CD8-positive, alpha-beta memory T cell (primary cell): ENCODE measurements at regions not wholly inside any gene's neighbourhood (a gene's known extent, or its start where the extent isn't known, plus 50 kb on each side); places are given as distances from the start of the nearest gene placed in this dataset.
A peak's percentile ranks its signal among the peaks of the same experiment; 100 is the strongest.

Experiments used
- CTCF ChIA-PET: fragments of 350-600 bp; sonication (Branson Sonifier 250); formaldehyde crosslinking; loops from one replicate; lab custom pipeline; 2021; ENCODE audit warnings: antibody characterized with exemption; lab: Charles Lee
- POLR2A ChIA-PET: fragments of 350-600 bp; sonication (Branson Sonifier 250); formaldehyde crosslinking; loops from one replicate; lab custom pipeline; 2021; ENCODE audit warnings: antibody characterized with exemption; lab: Charles Lee
- DNase-seq, 5 donors: peaks; one replicate each; pipeline versions ENCODE4 v3.0.0 to v3.0.0-alpha.2; 2020 to 2022; ENCODE audit warnings: mixed read lengths in 1 of 5
- H3K27ac ChIP-seq: one replicate; pipeline ENCODE4 v1.7.0; 2013; ENCODE audit warnings: low read depth, mild to moderate bottlenecking, low read length, moderate library complexity
- H3K27me3 ChIP-seq: 2 replicates; pipeline ENCODE4 v1.7.0; 2013; ENCODE audit warnings: low read length, mild to moderate bottlenecking; ENCODE audit not compliant: insufficient read depth, poor library complexity, severe bottlenecking
- H3K36me3 ChIP-seq: 2 replicates; pipeline ENCODE4 v1.7.0; 2013; ENCODE audit warnings: mild to moderate bottlenecking, low read length, moderate library complexity; ENCODE audit not compliant: insufficient read depth
- H3K4me1 ChIP-seq: 2 replicates; pipeline ENCODE4 v1.7.0; 2013; ENCODE audit warnings: mild to moderate bottlenecking, low read length, moderate library complexity; ENCODE audit not compliant: insufficient read depth
- H3K4me3 ChIP-seq: 2 replicates; pipeline ENCODE4 v1.7.0; 2013; ENCODE audit warnings: mild to moderate bottlenecking, low read length
- H3K9me3 ChIP-seq: 2 replicates; pipeline ENCODE4 v1.7.0; 2013; ENCODE audit warnings: mild to moderate bottlenecking, low read length
- H3K27ac Mint-ChIP-seq, 8 donors: one replicate each; pipeline ENCODE4 v1.8.0; 2020 to 2021; ENCODE audit warnings: mixed read lengths in 8 of 8, mild to moderate bottlenecking in 6 of 8, inconsistent platforms in 3 of 8, moderate library complexity in 3 of 8
- H3K27me3 Mint-ChIP-seq, 2 donors: one replicate each; pipeline ENCODE4 v1.8.0; 2020 to 2021; ENCODE audit warnings: mixed read lengths in 2 of 2, mild to moderate bottlenecking in 1 of 2, moderate library complexity in 1 of 2
- H3K36me3 Mint-ChIP-seq, 3 donors: one replicate each; pipeline ENCODE4 v1.8.0; 2020 to 2021; ENCODE audit warnings: mixed read lengths in 3 of 3, inconsistent platforms in 1 of 3, mild to moderate bottlenecking in 1 of 3
- H3K4me1 Mint-ChIP-seq, 3 donors: one replicate each; pipeline ENCODE4 v1.8.0; 2020 to 2021; ENCODE audit warnings: mixed read lengths in 3 of 3, inconsistent platforms in 1 of 3, mild to moderate bottlenecking in 1 of 3
- H3K4me3 Mint-ChIP-seq, 7 donors: one replicate each; pipeline ENCODE4 v1.8.0; 2020 to 2021; ENCODE audit warnings: mixed read lengths in 7 of 7, mild to moderate bottlenecking in 6 of 7, moderate library complexity in 4 of 7, inconsistent platforms in 2 of 7
- H3K9me3 Mint-ChIP-seq, 5 donors: one replicate each; pipeline ENCODE4 v1.8.0; 2020 to 2022; ENCODE audit warnings: mixed read lengths in 5 of 5, mild to moderate bottlenecking in 3 of 5, moderate library complexity in 2 of 5, inconsistent platforms in 1 of 5

DNA sequence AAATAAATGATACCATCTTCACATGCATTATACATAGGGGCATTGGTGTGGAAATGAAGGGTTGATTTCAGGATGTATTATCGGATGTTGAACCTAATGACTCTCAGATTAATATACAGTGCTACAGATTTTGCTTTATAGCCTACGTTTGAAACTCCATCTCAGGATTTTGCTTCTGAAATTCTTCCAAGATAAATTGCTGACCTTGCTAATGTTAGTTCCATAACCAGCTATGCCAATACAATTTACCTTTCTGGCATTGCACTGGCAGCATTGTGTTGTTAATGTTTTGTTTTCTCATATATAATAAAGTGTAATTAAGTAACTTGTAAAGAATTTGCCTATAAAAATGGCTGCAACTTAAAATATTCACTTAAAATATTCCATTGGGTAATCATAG, 350.1 kb downstream of the CHRM3 start:
- Histone ChIP-seq H3K4me1 (peaks cover 6% of the 10 kb centered on the region), H3K27me3 (no peaks in the 10 kb centered on the region), H3K9me3 (no peaks in the 10 kb centered on the region), H3K4me3 (no peak overlapping the region), H3K27ac (no peak overlapping the region), H3K36me3 (no peaks in the 10 kb centered on the region)
- Mint-ChIP-seq H3K36me3 (peaks cover 0 to 18% (median 2%) of the 10 kb centered on the region in 3 donors), H3K4me3 (no peak overlapping the region), H3K27ac (no peak overlapping the region), H3K9me3 (peaks cover 0 to 4% (median 4%) of the 10 kb centered on the region in 5 donors), H3K4me1 (peaks cover 5 to 12% (median 11%) of the 10 kb centered on the region in 3 donors), H3K27me3 (peaks cover 0 to 3% of the 10 kb centered on the region in 2 donors)
- ChIA-PET POLR2A (no interaction called here), CTCF (no interaction called here)
- DNase-seq = no peak

DNA sequence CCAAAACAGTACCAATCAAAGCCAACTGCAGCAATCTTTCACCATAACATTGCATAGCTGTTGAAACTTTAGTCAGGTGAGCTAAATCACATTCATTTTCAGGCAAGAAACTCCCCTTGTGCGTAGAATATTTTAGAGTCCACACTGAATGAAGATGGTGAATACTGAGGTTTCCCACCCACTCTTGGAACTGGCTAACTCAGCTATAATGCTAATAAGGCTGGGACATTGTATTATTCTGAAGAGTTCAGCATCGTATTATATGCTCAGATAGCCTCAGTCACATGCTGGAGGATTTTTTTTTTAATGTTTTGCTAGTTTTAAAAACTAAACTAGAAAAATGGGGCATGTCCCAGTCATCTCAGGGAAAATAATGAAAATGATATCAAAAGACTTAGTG, 352.3 kb upstream of the FMN2 start:
- H3K36me3 ChIP-seq = no peaks in the 10 kb centered on the region
- no peaks in the 10 kb centered on the region for H3K27me3 ChIP-seq
- Mint-ChIP-seq H3K9me3 (peaks cover 0 to 4% (median 4%) of the 10 kb centered on the region in 5 donors), H3K4me1 (peaks cover 5 to 12% (median 11%) of the 10 kb centered on the region in 3 donors), H3K27me3 (peaks cover 0 to 3% of the 10 kb centered on the region in 2 donors), H3K36me3 (peaks cover 0 to 22% (median 4%) of the 10 kb centered on the region in 3 donors), H3K27ac (no peak overlapping the region), H3K4me3 (no peak overlapping the region)
- H3K4me1 ChIP-seq = peaks cover 6% of the 10 kb centered on the region
- ChIA-PET POLR2A (no interaction called here), CTCF (no interaction called here)
- no peaks in the 10 kb centered on the region for H3K9me3 ChIP-seq
- H3K4me3 ChIP-seq = no peak overlapping the region
- no peak overlapping the region for H3K27ac ChIP-seq
- no peak for DNase-seq

DNA sequence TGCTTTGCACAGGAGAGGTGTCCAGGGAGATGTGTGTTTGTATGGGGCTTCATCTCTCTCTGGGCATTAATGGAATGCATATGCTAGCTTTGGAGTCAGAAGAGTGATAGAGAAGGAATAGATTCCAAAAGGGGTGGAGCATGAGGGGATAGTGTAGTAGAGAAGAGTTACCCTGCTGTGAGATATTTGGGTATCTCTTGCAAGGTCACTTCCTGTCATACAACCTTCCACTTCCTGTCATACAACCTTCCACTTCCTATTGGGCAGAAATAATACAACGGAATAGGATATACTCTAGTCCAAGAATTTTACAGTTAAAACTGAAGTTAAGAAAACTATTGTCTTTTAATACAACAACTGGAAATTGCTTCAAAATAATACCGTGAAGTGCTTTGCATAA, 351.8 kb upstream of the FMN2 start:
- no peak overlapping the region for H3K27ac Mint-ChIP-seq
- Histone ChIP-seq H3K9me3 (no peaks in the 10 kb centered on the region), H3K36me3 (no peaks in the 10 kb centered on the region), H3K27ac (no peak overlapping the region), H3K27me3 (no peaks in the 10 kb centered on the region), H3K4me1 (peaks cover 6% of the 10 kb centered on the region), H3K4me3 (no peak overlapping the region)
- peaks cover 5 to 12% (median 11%) of the 10 kb centered on the region in 3 donors for H3K4me1 Mint-ChIP-seq
- H3K4me3 Mint-ChIP-seq = peak overlapping the region in 1 of 7 donors; percentile 18
- POLR2A ChIA-PET = no interaction called here
- DNase-seq = no peak
- H3K27me3 Mint-ChIP-seq = peaks cover 0 to 3% of the 10 kb centered on the region in 2 donors
- H3K9me3 Mint-ChIP-seq = peaks cover 0 to 4% (median 4%) of the 10 kb centered on the region in 5 donors
- H3K36me3 Mint-ChIP-seq = peaks cover 0 to 26% (median 7%) of the 10 kb centered on the region in 3 donors
- CTCF ChIA-PET = no interaction called here

DNA sequence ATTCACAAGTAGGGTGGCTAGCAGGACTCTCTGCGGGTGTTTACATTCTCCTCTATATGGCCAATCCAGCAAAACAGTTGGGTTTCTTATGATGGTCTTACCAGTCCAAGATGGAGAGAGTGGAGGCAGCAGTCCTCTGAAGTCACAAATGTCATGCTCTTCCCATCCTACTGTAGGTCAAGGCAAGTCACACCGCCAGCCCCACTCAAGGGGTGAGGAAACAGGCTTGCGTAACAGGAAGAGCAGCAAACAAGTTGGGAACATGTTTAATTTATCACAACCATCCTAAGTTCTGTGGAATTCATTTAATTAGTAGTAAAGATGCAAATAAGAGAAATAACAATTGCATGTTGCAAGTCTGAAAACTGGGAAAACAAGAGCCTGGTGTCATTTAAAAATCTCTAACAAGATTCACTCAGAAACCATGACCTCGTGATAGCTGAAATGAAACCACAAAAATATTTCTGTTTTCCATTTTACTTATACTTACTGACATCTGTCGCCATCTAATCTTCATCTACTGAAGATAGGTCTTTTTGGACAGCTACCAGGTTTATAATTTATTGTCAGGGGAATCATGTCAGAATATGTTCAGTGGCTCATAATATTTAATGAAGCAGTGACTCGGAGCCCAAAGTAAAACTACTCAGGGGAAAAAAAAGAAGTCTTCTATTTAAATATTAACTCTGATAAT, 349.1 kb upstream of the FMN2 start:
- H3K4me3 Mint-ChIP-seq = no peak overlapping the region
- peaks cover 6% of the 10 kb centered on the region for H3K4me1 ChIP-seq
- H3K27ac ChIP-seq = no peak overlapping the region
- H3K9me3 Mint-ChIP-seq = peaks cover 0 to 4% (median 4%) of the 10 kb centered on the region in 5 donors
- H3K4me1 Mint-ChIP-seq = peaks cover 5 to 12% (median 11%) of the 10 kb centered on the region in 3 donors
- no peak overlapping the region for H3K4me3 ChIP-seq
- H3K27ac Mint-ChIP-seq = no peak overlapping the region
- no peaks in the 10 kb centered on the region for H3K36me3 ChIP-seq
- DNase-seq = no peak
- CTCF ChIA-PET = no interaction called here
- peaks cover 0 to 3% of the 10 kb centered on the region in 2 donors for H3K27me3 Mint-ChIP-seq
- no peaks in the 10 kb centered on the region for H3K9me3 ChIP-seq
- H3K27me3 ChIP-seq = no peaks in the 10 kb centered on the region
- POLR2A ChIA-PET = no interaction called here
- peaks cover 0 to 25% (median 7%) of the 10 kb centered on the region in 3 donors for H3K36me3 Mint-ChIP-seq

DNA sequence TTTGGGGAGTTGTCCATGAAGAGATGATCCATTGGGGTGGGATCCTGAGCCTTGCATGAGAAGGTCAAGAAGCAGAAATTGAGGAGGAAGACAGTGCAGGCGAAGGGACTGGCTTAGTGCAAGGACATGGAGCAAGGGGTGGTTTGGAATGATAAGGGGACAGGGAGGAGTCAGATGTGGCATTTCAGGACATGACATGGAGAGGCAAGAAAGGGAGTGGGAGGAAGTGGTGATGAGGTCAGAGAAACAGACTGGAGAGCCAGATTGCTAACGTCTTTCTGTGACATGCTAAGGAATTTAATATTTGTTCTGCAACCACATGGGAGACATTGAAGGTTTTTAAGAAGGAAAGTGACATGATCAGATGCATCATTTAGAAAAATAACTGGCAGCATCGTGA, 346.8 kb upstream of the FMN2 start:
- POLR2A ChIA-PET = no interaction called here
- Mint-ChIP-seq H3K27me3 (no peaks in the 10 kb centered on the region), H3K27ac (peak overlapping the region in 1 of 8 donors; percentile 1), H3K4me3 (no peak overlapping the region), H3K4me1 (peaks cover 2 to 8% (median 8%) of the 10 kb centered on the region in 3 donors), H3K36me3 (peaks cover 0 to 19% (median 5%) of the 10 kb centered on the region in 3 donors), H3K9me3 (peaks cover 0 to 3% (median 2%) of the 10 kb centered on the region in 5 donors)
- no peaks in the 10 kb centered on the region for H3K27me3 ChIP-seq
- no peaks in the 10 kb centered on the region for H3K9me3 ChIP-seq
- H3K27ac ChIP-seq = no peak overlapping the region
- no peak overlapping the region for H3K4me3 ChIP-seq
- CTCF ChIA-PET = no interaction called here
- H3K36me3 ChIP-seq = no peaks in the 10 kb centered on the region
- peaks cover 4% of the 10 kb centered on the region for H3K4me1 ChIP-seq
- DNase-seq = no peak

DNA sequence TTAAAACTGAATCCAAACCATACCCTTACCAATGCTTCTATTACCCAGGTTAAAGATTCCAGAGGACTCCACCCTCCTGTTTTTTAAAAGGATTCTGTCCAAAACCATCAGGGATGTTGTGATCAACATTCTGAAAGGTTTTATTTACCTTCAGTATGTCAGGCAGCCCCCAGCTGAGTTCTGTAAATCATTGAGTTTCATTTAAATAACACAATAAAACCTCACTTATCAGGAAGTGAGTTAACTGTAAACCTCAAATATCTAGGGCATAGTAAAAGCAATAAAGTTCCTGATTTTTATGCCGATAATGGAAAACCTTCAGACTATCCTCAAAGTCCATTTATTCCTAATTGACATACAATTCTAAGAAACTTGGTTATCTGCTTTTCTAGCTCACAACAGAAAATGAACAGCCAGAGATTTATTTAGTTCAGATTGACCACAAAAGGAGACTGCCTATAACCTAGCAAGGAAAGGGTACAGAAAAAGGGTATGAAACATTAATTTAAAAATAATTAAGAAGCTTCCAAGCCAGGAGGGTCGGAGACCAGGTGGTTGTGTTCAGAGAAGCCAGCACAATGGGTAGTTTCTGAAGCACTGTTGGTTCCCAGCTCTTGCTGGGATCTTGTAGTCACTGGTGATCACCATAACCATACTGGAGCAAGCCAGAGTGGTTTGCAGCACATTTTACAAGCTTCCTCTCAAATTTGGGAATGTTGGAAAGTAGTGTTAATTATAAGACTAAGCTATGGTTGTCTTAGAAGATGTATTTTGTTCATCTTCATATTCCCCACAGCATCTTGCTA, 336.4 kb upstream of the FMN2 start:
- DNase-seq = no peak
- Mint-ChIP-seq H3K36me3 (peaks cover 0 to 2% (median 0%) of the 10 kb centered on the region in 3 donors), H3K4me1 (no peaks in the 10 kb centered on the region), H3K27ac (no peak overlapping the region), H3K27me3 (peaks cover 0 to 1% of the 10 kb centered on the region in 2 donors), H3K4me3 (no peak overlapping the region), H3K9me3 (no peaks in the 10 kb centered on the region)
- Histone ChIP-seq H3K9me3 (no peaks in the 10 kb centered on the region), H3K4me3 (no peak overlapping the region), H3K36me3 (no peaks in the 10 kb centered on the region), H3K4me1 (no peaks in the 10 kb centered on the region), H3K27me3 (no peaks in the 10 kb centered on the region), H3K27ac (no peak overlapping the region)
- POLR2A ChIA-PET = no interaction called here
- CTCF ChIA-PET = no interaction called here

DNA sequence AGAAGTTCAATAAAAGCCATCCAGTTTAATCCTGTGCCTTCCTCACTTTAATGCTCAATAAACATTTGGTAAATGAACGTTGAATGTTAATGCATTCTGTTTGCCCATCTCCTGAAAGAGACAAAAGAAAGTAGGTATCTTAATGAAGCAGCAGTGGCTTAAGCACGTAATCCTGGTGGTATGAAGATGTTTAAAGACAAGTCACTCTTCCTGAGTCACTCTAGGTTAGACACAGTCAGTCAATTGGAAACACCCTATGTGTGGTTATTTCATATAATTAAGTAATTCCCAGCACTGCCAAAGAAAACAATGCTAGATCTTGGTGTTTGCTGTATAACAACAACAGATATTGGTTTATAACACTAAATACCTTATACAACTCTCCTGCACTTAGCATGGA, 334.0 kb upstream of the FMN2 start:
- no peak overlapping the region for H3K4me3 ChIP-seq
- ChIA-PET POLR2A (no interaction called here), CTCF (no interaction called here)
- H3K9me3 ChIP-seq = no peaks in the 10 kb centered on the region
- H3K27ac ChIP-seq = no peak overlapping the region
- Mint-ChIP-seq H3K27me3 (peaks cover 0 to 1% of the 10 kb centered on the region in 2 donors), H3K27ac (no peak overlapping the region), H3K4me1 (no peaks in the 10 kb centered on the region), H3K4me3 (no peak overlapping the region), H3K9me3 (no peaks in the 10 kb centered on the region), H3K36me3 (peaks cover 0 to 3% (median 2%) of the 10 kb centered on the region in 3 donors)
- no peaks in the 10 kb centered on the region for H3K4me1 ChIP-seq
- H3K36me3 ChIP-seq = no peaks in the 10 kb centered on the region
- DNase-seq = no peak
- H3K27me3 ChIP-seq = no peaks in the 10 kb centered on the region

DNA sequence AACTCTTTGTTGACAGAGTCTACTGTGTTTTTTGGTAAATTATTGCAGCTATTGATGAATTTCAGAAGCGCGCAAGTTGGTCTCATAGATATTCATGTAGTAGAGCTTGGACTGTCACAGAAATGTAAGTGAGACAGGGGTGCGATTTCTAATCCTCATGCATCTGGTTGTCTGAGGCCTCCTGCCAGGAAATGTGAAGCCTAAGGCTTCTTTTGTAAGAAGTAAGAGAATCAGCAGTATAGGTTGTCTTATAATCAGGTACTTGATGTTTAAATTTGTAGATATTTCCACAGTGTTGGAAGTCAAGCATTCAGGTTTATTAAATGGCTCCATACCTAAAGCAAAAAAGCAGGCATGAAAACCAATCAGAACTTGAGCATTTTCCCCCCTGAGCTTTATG, 332.9 kb upstream of the FMN2 start:
- POLR2A ChIA-PET = no interaction called here
- H3K36me3 ChIP-seq = no peaks in the 10 kb centered on the region
- no peak for DNase-seq
- Mint-ChIP-seq H3K4me3 (no peak overlapping the region), H3K27ac (no peak overlapping the region), H3K36me3 (peaks cover 0 to 3% (median 2%) of the 10 kb centered on the region in 3 donors), H3K27me3 (peaks cover 0 to 1% of the 10 kb centered on the region in 2 donors), H3K9me3 (no peaks in the 10 kb centered on the region), H3K4me1 (no peaks in the 10 kb centered on the region)
- H3K27ac ChIP-seq = no peak overlapping the region
- H3K4me1 ChIP-seq = no peaks in the 10 kb centered on the region
- no peaks in the 10 kb centered on the region for H3K27me3 ChIP-seq
- H3K9me3 ChIP-seq = no peaks in the 10 kb centered on the region
- CTCF ChIA-PET = no interaction called here
- H3K4me3 ChIP-seq = no peak overlapping the region
